DND-41 (cell line): ENCODE measurements at regions not wholly inside any gene's neighbourhood (a gene's known extent, or its start where the extent isn't known, plus 50 kb on each side); places are given as distances from the start of the nearest gene placed in this dataset.

Experiments
- ATAC-seq: fragments of 200-7000 bp; cut with Tn5 transposase; 3 replicates; pipeline ENCODE4 v1.9.1; 2021; ENCODE audit warnings: low read depth; ENCODE audit not compliant: insufficient read depth
- DNase-seq: peaks from one replicate; pipeline ENCODE4 v3.0.0-alpha.2; 2020
- H2AFZ ChIP-seq: 2 replicates; pipeline ENCODE4 v1.6.0; 2012; ENCODE audit warnings: low read depth, low read length
- H3K27ac ChIP-seq: 2 replicates; pipeline ENCODE4 v1.5.1; 2012; ENCODE audit warnings: low read length, inconsistent platforms
- H3K27me3 ChIP-seq: fragments of 200-600 bp; sonication (generic); 2 replicates; pipeline ENCODE4 v1.6.0; 2012; ENCODE audit warnings: low read length, mild to moderate bottlenecking, inconsistent platforms; ENCODE audit not compliant: insufficient read depth, poor library complexity
- H3K36me3 ChIP-seq: 2 replicates; pipeline ENCODE4 v1.5.1; 2012; ENCODE audit warnings: low read length, inconsistent platforms; ENCODE audit not compliant: insufficient read depth
- H3K4me1 ChIP-seq: 2 replicates; pipeline ENCODE4 v1.5.1; 2012; ENCODE audit warnings: mild to moderate bottlenecking, low read length; ENCODE audit not compliant: insufficient read depth
- H3K4me2 ChIP-seq: 2 replicates; pipeline ENCODE4 v1.6.0; 2012; ENCODE audit warnings: mild to moderate bottlenecking, moderate library complexity, low read length, inconsistent platforms; ENCODE audit not compliant: insufficient read depth
- H3K4me3 ChIP-seq, 2 experiments: fragments of 200-600 bp in 1 of 2; shearing (Covaris generic) in 1 of 2; 2 replicates each; pipeline ENCODE4 v1.5.1; 2012 to 2016; ENCODE audit warnings: inconsistent platforms in 2 of 2, low read length in 2 of 2, mild to moderate bottlenecking in 2 of 2, low read depth in 1 of 2, moderate library complexity in 1 of 2
- H3K79me2 ChIP-seq: 2 replicates; pipeline ENCODE4 v1.6.0; 2012; ENCODE audit warnings: low read length, inconsistent platforms; ENCODE audit not compliant: insufficient read depth
- H3K9ac ChIP-seq: 2 replicates; pipeline ENCODE4 v1.6.0; 2012; ENCODE audit warnings: low read depth, mild to moderate bottlenecking, inconsistent platforms, low read length, moderate library complexity
- H3K9me3 ChIP-seq: 2 replicates; pipeline ENCODE4 v1.5.1; 2012; ENCODE audit warnings: low read length, moderate library complexity, mild to moderate bottlenecking, inconsistent platforms; ENCODE audit not compliant: insufficient read depth, severe bottlenecking
- H4K20me1 ChIP-seq: 2 replicates; pipeline ENCODE4 v1.6.0; 2012; ENCODE audit warnings: low read length; ENCODE audit not compliant: insufficient read depth
- CTCF ChIP-seq: IDR thresholded peaks from 2 replicates; pipeline ENCODE4 v1.5.1; 2012; ENCODE audit warnings: borderline replicate concordance, low read length, moderate library complexity, mild to moderate bottlenecking; ENCODE audit not compliant: poor library complexity, severe bottlenecking; ENCODE audit errors: extremely low read depth
- EZH2 ChIP-seq: IDR thresholded peaks from 3 replicates; pipeline ENCODE4 v1.6.1; 2012; ENCODE audit warnings: borderline replicate concordance, low read depth, mild to moderate bottlenecking, moderate library complexity, low read length, inconsistent platforms; ENCODE audit not compliant: severe bottlenecking

GRCh38 chr14:30355431-30355913, 203.5 kb upstream of the G2E3 start:
- TF ChIP-seq CTCF: no peak
- Histone ChIP-seq H3K4me3 (no peak overlapping the region), H3K27ac (no peak overlapping the region), H2AFZ (no peak overlapping the region), H3K36me3 (no peaks in the 10 kb centered on the region), H3K79me2 (no peaks in the 10 kb centered on the region), H3K4me1 (no peaks in the 10 kb centered on the region), H3K9ac (no peak overlapping the region), H3K4me2 (no peak overlapping the region), H4K20me1 (no peaks in the 10 kb centered on the region), H3K27me3 (no peaks in the 10 kb centered on the region), H3K9me3 (no peaks in the 10 kb centered on the region)
- no peak for DNase-seq
- ATAC-seq: no peak

- DNase-seq (no peak), ATAC-seq (no peak)
- H3K9me3 ChIP-seq: no peaks in the 10 kb centered on the region
- H3K36me3 ChIP-seq: no peaks in the 10 kb centered on the region
- H3K4me3 ChIP-seq: no peak overlapping the region
- H4K20me1 ChIP-seq: no peaks in the 10 kb centered on the region
- no peak overlapping the region for H2AFZ ChIP-seq
- no peak overlapping the region for H3K4me2 ChIP-seq
- no peaks in the 10 kb centered on the region for H3K4me1 ChIP-seq
- TF ChIP-seq EZH2: no peak
- no peak for TF ChIP-seq CTCF
- H3K79me2 ChIP-seq: no peaks in the 10 kb centered on the region
- no peak overlapping the region for H3K9ac ChIP-seq
- no peak overlapping the region for H3K27ac ChIP-seq
- no peaks in the 10 kb centered on the region for H3K27me3 ChIP-seq
These were observed 202.3 kb upstream of the G2E3 start for GRCh38 chr14:30356438-30357202.

- H4K20me1 ChIP-seq: no peaks in the 10 kb centered on the region
- H3K4me2 ChIP-seq: no peak overlapping the region
- no peaks in the 10 kb centered on the region for H3K36me3 ChIP-seq
- H3K27me3 ChIP-seq: no peaks in the 10 kb centered on the region
- H3K9me3 ChIP-seq: no peaks in the 10 kb centered on the region
- no peak overlapping the region for H3K4me3 ChIP-seq
- no peaks in the 10 kb centered on the region for H3K4me1 ChIP-seq
- ATAC-seq: no peak
- no peak overlapping the region for H3K9ac ChIP-seq
- no peaks in the 10 kb centered on the region for H3K79me2 ChIP-seq
- no peak overlapping the region for H2AFZ ChIP-seq
- no peak for TF ChIP-seq EZH2
- TF ChIP-seq CTCF: no peak
- DNase-seq: no peak
- no peak overlapping the region for H3K27ac ChIP-seq
These were observed 201.2 kb upstream of the G2E3 start for GRCh38 chr14:30357791-30358190.
